ENCODE measurements at regions not wholly inside any gene's neighbourhood (a gene's known extent, or its start where the extent isn't known, plus 50 kb on each side); places are given as distances from the start of the nearest gene placed in this dataset.

DNA sequence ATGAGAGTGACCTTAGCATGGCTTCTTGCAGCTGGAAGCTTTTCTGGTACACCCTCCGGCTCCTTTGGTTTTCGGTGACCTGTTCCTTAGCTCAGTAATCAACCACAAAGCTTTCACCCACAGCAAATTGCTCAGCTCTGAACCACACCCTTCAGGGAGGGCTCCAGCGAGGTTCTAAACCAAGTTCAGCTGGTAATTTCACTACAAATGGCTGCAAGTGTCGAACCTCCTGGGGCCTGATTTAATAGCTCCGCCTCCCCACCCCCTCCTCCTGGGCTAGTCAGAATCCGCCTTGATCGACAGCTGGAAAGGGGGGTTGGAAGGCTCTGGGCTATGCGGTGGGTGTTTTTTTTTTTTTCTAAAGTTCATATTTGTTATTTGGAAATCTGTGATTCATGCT, 150.9 kb upstream of the MCTP2 start:
- TF ChIP-seq CTCF (IDR thresholded peaks at IDR 0.05) = no peak
- peak in 1 of 2 donors; percentile 73 for TF ChIP-seq EP300 (IDR thresholded peaks at IDR 0.05)

All from tibial nerve (tissue), 4 donors.